H1 (cell line): ENCODE measurements at regions not wholly inside any gene's neighbourhood (a gene's known extent, or its start where the extent isn't known, plus 50 kb on each side); places are given as distances from the start of the nearest gene placed in this dataset.

Experiments
- CTCF ChIA-PET: fragments of 300-600 bp; sonication (Branson Sonifier 250); formaldehyde crosslinking; loops from one replicate; lab custom pipeline; 2021; ENCODE audit not compliant: partially characterized antibody; lab: Charles Lee
- POLR2A ChIA-PET: fragments of 300-600 bp; sonication (Branson Sonifier 250); formaldehyde crosslinking; loops from one replicate; lab custom pipeline; 2021; ENCODE audit warnings: inconsistent platforms; ENCODE audit not compliant: partially characterized antibody; lab: Charles Lee
- DNase-seq, 2 experiments: peaks; one replicate each; pipeline versions ENCODE4 v3.0.0 to v3.0.0-alpha.2; 2010 to 2022; ENCODE audit warnings: low spot score in 2 of 2, low read depth in 1 of 2, mixed read lengths in 1 of 2
- FAIRE-seq: peaks from 2 replicates; lab custom pipeline; 2011; peaks lifted over from hg19 to GRCh38; lab: Jason Lieb, UNC
- H2AFZ ChIP-seq: 2 replicates; pipeline ENCODE4 v1.8.1; 2012; ENCODE audit warnings: low read length, inconsistent platforms
- H2AK5ac ChIP-seq: 2 replicates; pipeline ENCODE4 v1.6.1; 2013; ENCODE audit warnings: low read depth, low read length
- H2BK120ac ChIP-seq: replicated peaks from 2 replicates; pipeline ENCODE3; 2013; ENCODE audit warnings: low read depth, low read length, inconsistent platforms
- H2BK12ac ChIP-seq: 2 replicates; pipeline ENCODE4 v1.6.1; 2013; ENCODE audit warnings: low read depth, low read length
- H2BK15ac ChIP-seq: 2 replicates; pipeline ENCODE4 v1.6.1; 2013; ENCODE audit warnings: low read length
- H2BK20ac ChIP-seq: 2 replicates; pipeline ENCODE4 v1.6.1; 2013; ENCODE audit warnings: low read length
- H2BK5ac ChIP-seq: 2 replicates; pipeline ENCODE4 v1.6.1; 2013; ENCODE audit warnings: low read depth, low read length
- H3K14ac ChIP-seq: 2 replicates; pipeline ENCODE4 v1.6.1; 2013; ENCODE audit warnings: inconsistent platforms; ENCODE audit not compliant: insufficient read length
- H3K18ac ChIP-seq: 2 replicates; pipeline ENCODE4 v1.6.1; 2013; ENCODE audit warnings: low read length; ENCODE audit errors: extremely low read depth
- H3K23ac ChIP-seq: 2 replicates; pipeline ENCODE4 v1.6.1; 2013; ENCODE audit warnings: inconsistent platforms; ENCODE audit not compliant: insufficient read length
- H3K23me2 ChIP-seq: 2 replicates; pipeline ENCODE4 v1.6.1; 2013; ENCODE audit warnings: low read depth, low read length
- H3K27ac ChIP-seq: 2 replicates; pipeline ENCODE4 v1.6.1; 2011; ENCODE audit warnings: low read depth, low read length, inconsistent platforms
- H3K27me3 ChIP-seq, 4 experiments: replicated peaks in 1 of 4; 1 replicate in 1 of 4; 2 replicates in 3 of 4; pipeline versions ENCODE4 v1.6.1 to v1.8.1; 2011 to 2013; ENCODE audit warnings: low read length in 3 of 4, mild to moderate bottlenecking in 3 of 4, inconsistent platforms in 2 of 4, mixed read lengths in 2 of 4, moderate library complexity in 1 of 4; ENCODE audit not compliant: control insufficient read depth in 3 of 4, insufficient read depth in 3 of 4; ENCODE audit errors: extremely low read depth in 1 of 4
- H3K36me3 ChIP-seq, 4 experiments: 2 replicates each; pipeline versions ENCODE4 v1.6.1 to v1.8.1; 2011 to 2013; ENCODE audit warnings: mild to moderate bottlenecking in 4 of 4, low read length in 3 of 4, moderate library complexity in 2 of 4, control low read depth in 1 of 4, inconsistent platforms in 1 of 4; ENCODE audit not compliant: insufficient read depth in 4 of 4, control insufficient read depth in 2 of 4
- H3K4ac ChIP-seq: replicated peaks from 2 replicates; pipeline ENCODE3; 2013; ENCODE audit warnings: low read length, low read depth, mixed read lengths, inconsistent platforms; ENCODE audit not compliant: insufficient read length
- H3K4me1 ChIP-seq, 4 experiments: replicated peaks in 1 of 4; 1 replicate in 1 of 4; 2 replicates in 3 of 4; pipeline versions ENCODE4 v1.6.1 to v1.8.1; 2011 to 2013; ENCODE audit warnings: low read length in 3 of 4, inconsistent platforms in 2 of 4, mixed read lengths in 1 of 4; ENCODE audit not compliant: insufficient read depth in 4 of 4, control insufficient read depth in 3 of 4
- H3K4me2 ChIP-seq, 2 experiments: 2 replicates each; pipeline versions ENCODE4 v1.6.1 to v1.8.1; 2011 to 2013; ENCODE audit warnings: low read depth in 2 of 2, low read length in 2 of 2, control low read depth in 1 of 2, inconsistent platforms in 1 of 2, mild to moderate bottlenecking in 1 of 2; ENCODE audit not compliant: insufficient read depth in 1 of 2
- H3K4me3 ChIP-seq, 4 experiments: fragments of 200-600, 300-600 bp in 1 of 4; sonication (generic), shearing (Covaris generic), sonication (Bioruptor Twin) in 1 of 4; 2 replicates each; pipeline versions ENCODE4 v1.5.1 to v1.8.1; 2011 to 2016; ENCODE audit warnings: low read length in 4 of 4, low read depth in 3 of 4, control low read depth in 2 of 4, inconsistent platforms in 2 of 4, mild to moderate bottlenecking in 2 of 4, mixed read lengths in 1 of 4, moderate library complexity in 1 of 4; ENCODE audit not compliant: insufficient read depth in 2 of 4; ENCODE audit errors: extremely low read depth in 1 of 4
- H3K56ac ChIP-seq: replicated peaks from 2 replicates; pipeline ENCODE3; 2013; ENCODE audit warnings: low read depth, mild to moderate bottlenecking, mixed read lengths, low read length, inconsistent platforms; ENCODE audit not compliant: insufficient read length
- H3K79me1 ChIP-seq: 2 replicates; pipeline ENCODE4 v1.6.1; 2013; ENCODE audit warnings: low read depth, low read length, control low read depth
- H3K79me2 ChIP-seq, 2 experiments: 2 replicates each; pipeline versions ENCODE4 v1.6.1 to v1.8.1; 2012 to 2013; ENCODE audit warnings: low read length in 2 of 2, mild to moderate bottlenecking in 2 of 2, inconsistent platforms in 1 of 2; ENCODE audit not compliant: insufficient read depth in 2 of 2, control insufficient read depth in 1 of 2
- H3K9ac ChIP-seq, 4 experiments: replicated peaks in 1 of 4; 1 replicate in 1 of 4; 2 replicates in 3 of 4; pipeline versions ENCODE4 v1.6.1 to v1.8.1; 2011 to 2013; ENCODE audit warnings: low read depth in 3 of 4, low read length in 3 of 4, control low read depth in 2 of 4, mild to moderate bottlenecking in 2 of 4, moderate library complexity in 2 of 4, inconsistent platforms in 1 of 4; ENCODE audit errors: extremely low read depth in 1 of 4
- H3K9me3 ChIP-seq, 2 experiments: 2 replicates each; pipeline versions ENCODE4 v1.6.1 to v1.8.1; 2012 to 2013; ENCODE audit warnings: mild to moderate bottlenecking in 2 of 2, moderate library complexity in 2 of 2, control low read depth in 1 of 2, inconsistent platforms in 1 of 2, low read depth in 1 of 2, low read length in 1 of 2, mixed read lengths in 1 of 2; ENCODE audit not compliant: insufficient read depth in 2 of 2
- H4K20me1 ChIP-seq, 2 experiments: replicated peaks in 1 of 2; 2 replicates each; pipeline versions ENCODE3 to v1.8.1; 2011 to 2013; ENCODE audit warnings: inconsistent platforms in 2 of 2, low read length in 2 of 2, mild to moderate bottlenecking in 1 of 2; ENCODE audit not compliant: insufficient read depth in 2 of 2, control insufficient read depth in 1 of 2
- H4K5ac ChIP-seq: 2 replicates; pipeline ENCODE4 v1.6.1; 2013; ENCODE audit warnings: low read length, low read depth, mixed read lengths, inconsistent platforms; ENCODE audit not compliant: insufficient read length
- H4K8ac ChIP-seq: 2 replicates; pipeline ENCODE4 v1.8.0; 2013; ENCODE audit warnings: mild to moderate bottlenecking, moderate library complexity, low read length, inconsistent platforms; ENCODE audit not compliant: insufficient read depth; ENCODE audit errors: extremely low read depth
- H4K91ac ChIP-seq: replicated peaks from 2 replicates; pipeline ENCODE3; 2013; ENCODE audit warnings: low read length, mixed read lengths, inconsistent platforms; ENCODE audit not compliant: insufficient read length
- BCL11A ChIP-seq, 2 experiments: IDR thresholded peaks; one replicate each; pipeline ENCODE4 v1.6.1; 2011; ENCODE audit warnings: low read depth in 2 of 2, low read length in 2 of 2, mild to moderate bottlenecking in 2 of 2
- BRCA1 ChIP-seq: IDR thresholded peaks from 2 replicates; pipeline ENCODE4 v1.6.1; 2012; ENCODE audit warnings: low read depth, low read length, improper control_type of control experiment
- CBX5 ChIP-seq: fragments of 300-800, 300-1000 bp; sonication (generic); IDR thresholded peaks from 2 replicates; pipeline ENCODE4 v1.7.1; 2016; ENCODE audit warnings: antibody characterized with exemption, low read length, low read depth
- EGR1 ChIP-seq: IDR thresholded peaks from 2 replicates; pipeline ENCODE4 v1.6.1; 2011; ENCODE audit warnings: low read depth, low read length, borderline replicate concordance
- EZH2 ChIP-seq: fragments of 200-600 bp; sonication (generic); IDR thresholded peaks from 2 replicates; pipeline ENCODE4 v1.7.1; 2012; ENCODE audit warnings: low read depth, mild to moderate bottlenecking, moderate library complexity, low read length, inconsistent platforms; ENCODE audit not compliant: severe bottlenecking
- POU5F1 ChIP-seq: IDR thresholded peaks from 2 replicates; pipeline ENCODE4 v1.6.1; 2011; ENCODE audit warnings: low read depth, mild to moderate bottlenecking, low read length, moderate library complexity
- RAD21 ChIP-seq, 2 experiments: IDR thresholded peaks in 1 of 2; conservative IDR thresholded peaks in 1 of 2; 2 replicates each; pipeline ENCODE4 v1.6.1; 2011; ENCODE audit warnings: low read depth in 2 of 2, low read length in 2 of 2, improper control_type of control experiment in 1 of 2, inconsistent platforms in 1 of 2, mild to moderate bottlenecking in 1 of 2, moderate library complexity in 1 of 2
- SAP30 ChIP-seq: fragments of 300-600 bp; sonication (generic); IDR thresholded peaks from 2 replicates; pipeline ENCODE4 v1.7.1; 2012; ENCODE audit warnings: low read length, moderate library complexity, mild to moderate bottlenecking, inconsistent platforms; ENCODE audit not compliant: insufficient read depth, insufficient replicate concordance
- SIN3A ChIP-seq, 2 experiments: IDR thresholded peaks in 1 of 2; conservative IDR thresholded peaks in 1 of 2; 2 replicates each; pipeline ENCODE4 v1.6.1; 2011 to 2012; ENCODE audit warnings: low read length in 2 of 2, improper control_type of control experiment in 1 of 2, low read depth in 1 of 2, mild to moderate bottlenecking in 1 of 2
- SP1 ChIP-seq: IDR thresholded peaks from 2 replicates; pipeline ENCODE4 v1.6.1; 2011; ENCODE audit warnings: low read depth, low read length
- TBP ChIP-seq: IDR thresholded peaks from 2 replicates; pipeline ENCODE4 v1.6.1; 2011; ENCODE audit warnings: low read depth, low read length, improper control_type of control experiment
- TEAD4 ChIP-seq: IDR thresholded peaks from 2 replicates; pipeline ENCODE4 v1.6.1; 2012; ENCODE audit warnings: low read depth, low read length, inconsistent platforms, mixed read lengths
- USF2 ChIP-seq: IDR thresholded peaks from 2 replicates; pipeline ENCODE4 v1.6.1; 2011; ENCODE audit warnings: low read length, improper control_type of control experiment
- WGBS, 2 experiments: shearing (Covaris generic) in 1 of 2; methylation state at CpG; one replicate each; pipeline versions ENCODE4 v1.1.6 to v1.1.7; 2013 to 2015; ENCODE audit warnings: low lambda C conversion rate in 2 of 2, mixed read lengths in 2 of 2, inconsistent platforms in 1 of 2, low coverage in 1 of 2, missing lambda C conversion rate in 1 of 2; ENCODE audit not compliant: insufficient replicate concordance in 2 of 2, insufficient coverage in 1 of 2, insufficient read length in 1 of 2; ENCODE audit errors: extremely low coverage in 1 of 2, missing lambda C conversion rate in 1 of 2; 5-methylcytosine and 5-hydroxymethylcytosine counted together

GRCh38 chr10:10613656-10614244 is 403.9 kb upstream of the CELF2 start:
- H2BK120ac ChIP-seq, result no peak overlapping the region
- no peaks in the 10 kb centered on the region; the same call in 1 of the 2 replicates for H3K23me2 ChIP-seq
- H4K20me1 ChIP-seq, result no peaks in the 10 kb centered on the region
- no peak overlapping the region for H2AK5ac ChIP-seq
- H3K56ac ChIP-seq, result no peak overlapping the region
- no peaks in the 10 kb centered on the region for H3K9me3 ChIP-seq
- no peak overlapping the region for H2BK5ac ChIP-seq
- H2BK12ac ChIP-seq, result no peak overlapping the region
- no peaks in the 10 kb centered on the region for H3K4me1 ChIP-seq
- H2BK15ac ChIP-seq, result no peak overlapping the region
- no peak overlapping the region for H3K4ac ChIP-seq
- no peaks in the 10 kb centered on the region for H3K27me3 ChIP-seq
- no peak overlapping the region for H4K91ac ChIP-seq
- H3K4me3 ChIP-seq, result no peak overlapping the region
- no peaks in the 10 kb centered on the region for H3K79me1 ChIP-seq
- no peaks in the 10 kb centered on the region for H3K36me3 ChIP-seq
- H3K4me2 ChIP-seq, result no peak overlapping the region
- POLR2A ChIA-PET, result no interaction called here
- 100% methylated on average over 3 of the region's 3 CpGs; no CpG with 5 or more reads in 1 of the 2 experiments for WGBS, 2 experiments
- DNase-seq, result no peak
- no peak overlapping the region for H3K18ac ChIP-seq
- FAIRE-seq, result no peak
- no peak overlapping the region for H3K9ac ChIP-seq
- H2AFZ ChIP-seq, result no peak overlapping the region
- H2BK20ac ChIP-seq, result no peak overlapping the region
- no peak overlapping the region for H3K23ac ChIP-seq
- no peak overlapping the region for H3K27ac ChIP-seq
- H4K5ac ChIP-seq, result no peak overlapping the region
- CTCF ChIA-PET, result no interaction called here
- no peak overlapping the region for H3K14ac ChIP-seq
- no peaks in the 10 kb centered on the region for H3K79me2 ChIP-seq
- no peak overlapping the region for H4K8ac ChIP-seq
- TF ChIP-seq POU5F1 (no peak), SIN3A (conservative IDR thresholded peaks at IDR 0.05 in 1 of 2, IDR thresholded peaks at IDR 0.05 in 1 of 2; ENCODE audit: low read depth in 1 of 2, low read length in 2 of 2) (no peak), TBP (no peak), CBX5 (no peak), EGR1 (no peak), RAD21 (IDR thresholded peaks at IDR 0.05 in 1 of 2, conservative IDR thresholded peaks at IDR 0.05 in 1 of 2; ENCODE audit: low read depth in 2 of 2, low read length in 2 of 2) (no peak), TEAD4 (no peak), BRCA1 (no peak), BCL11A (IDR thresholded peaks at IDR 0.05; ENCODE audit: low read depth in 2 of 2, low read length in 2 of 2) (no peak), USF2 (no peak), SAP30 (no peak), EZH2 (no peak), SP1 (no peak)
